GM21360 (cell line): ENCODE measurements at regions not wholly inside any gene's neighbourhood (a gene's known extent, or its start where the extent isn't known, plus 50 kb on each side); places are given as distances from the start of the nearest gene placed in this dataset.
"Not testable (repeated sequence)": the region's sequence is repeated elsewhere in the genome, so short reads cannot be mapped to it uniquely, and the experiment has no call there.

Source experiments
- ATAC-seq: cut with Tn5 transposase; IDR thresholded peaks from one replicate; pipeline ENCODE4 v1.9.1; 2021; ENCODE audit warnings: mild to moderate bottlenecking, moderate library complexity; ENCODE audit not compliant: unreplicated experiment

GRCh38 chr10:121262774-121263430 is 335.3 kb downstream of the FGFR2 start:
- ATAC-seq = no peak

- no peak for ATAC-seq
These were observed 334.8 kb downstream of the FGFR2 start for GRCh38 chr10:121263431-121263783.

GRCh38 chr10:121265360-121266123 is 332.7 kb downstream of the FGFR2 start:
- ATAC-seq = no peak

GRCh38 chr10:121266370-121266769 is 331.9 kb downstream of the FGFR2 start:
- ATAC-seq = no peak

GRCh38 chr10:121267236-121268003 is 330.8 kb downstream of the FGFR2 start:
- ATAC-seq = no peak

- no peak for ATAC-seq
These were observed 329.9 kb downstream of the FGFR2 start for GRCh38 chr10:121268363-121268762.

- no peak for ATAC-seq
These were observed 329.3 kb downstream of the FGFR2 start for GRCh38 chr10:121268863-121269432.

- no peak for ATAC-seq
These were observed 327.3 kb downstream of the FGFR2 start for GRCh38 chr10:121270906-121271305.

GRCh38 chr10:121276046-121276445 is 322.2 kb downstream of the FGFR2 start:
- ATAC-seq = no peak

GRCh38 chr10:121276822-121277221 is 321.4 kb downstream of the FGFR2 start:
- no peak for ATAC-seq

- not testable (repeated sequence) for ATAC-seq
These were observed 319.9 kb downstream of the FGFR2 start for GRCh38 chr10:121278386-121278785.

- ATAC-seq = no peak
These were observed 316.7 kb downstream of the FGFR2 start for GRCh38 chr10:121281576-121281975.

- no peak for ATAC-seq
These were observed 316.0 kb downstream of the FGFR2 start for GRCh38 chr10:121282264-121282663.

GRCh38 chr10:121282797-121283515 is 315.3 kb downstream of the FGFR2 start:
- no peak for ATAC-seq

- ATAC-seq = no peak
These were observed 313.3 kb downstream of the FGFR2 start for GRCh38 chr10:121284936-121285335.

GRCh38 chr10:121285406-121286196 is 312.6 kb downstream of the FGFR2 start:
- no peak for ATAC-seq

- ATAC-seq = no peak
These were observed 310.2 kb downstream of the FGFR2 start for GRCh38 chr10:121288011-121288410.

- ATAC-seq = no peak
These were observed 309.2 kb downstream of the FGFR2 start for GRCh38 chr10:121288864-121289661.

GRCh38 chr10:121289800-121290199 is 308.4 kb downstream of the FGFR2 start:
- no peak for ATAC-seq
